ENCODE measurements at regions not wholly inside any gene's neighbourhood (a gene's known extent, or its start where the extent isn't known, plus 50 kb on each side); places are given as distances from the start of the nearest gene placed in this dataset.

- DNase-seq (ENCODE audit: extremely low spot score, insufficient read length, low read depth) (no peak), FAIRE-seq (no peak)
Observed at GRCh38 chr12:98431089-98431488, 84.3 kb upstream of the TMPO start.

GRCh38 chr12:98437166-98437565 is 78.2 kb upstream of the TMPO start:
- no peak for FAIRE-seq
- DNase-seq (ENCODE audit: extremely low spot score, insufficient read length, low read depth), result no peak

GRCh38 chr12:98437806-98438595 is 77.4 kb upstream of the TMPO start:
- DNase-seq (ENCODE audit: extremely low spot score, insufficient read length, low read depth) (no peak), FAIRE-seq (no peak)

GRCh38 chr12:98438656-98439230 is 76.6 kb upstream of the TMPO start:
- FAIRE-seq (no peak), DNase-seq (ENCODE audit: extremely low spot score, insufficient read length, low read depth) (no peak)

- FAIRE-seq, result no peak
- no peak for DNase-seq (ENCODE audit: extremely low spot score, insufficient read length, low read depth)
Observed at GRCh38 chr12:98439471-98439951, 75.9 kb upstream of the TMPO start.

GRCh38 chr12:98439981-98440581 is 75.3 kb upstream of the TMPO start:
- DNase-seq (ENCODE audit: extremely low spot score, insufficient read length, low read depth), result no peak
- FAIRE-seq, result no peak

GRCh38 chr12:98446060-98446459 is 69.3 kb upstream of the TMPO start:
- DNase-seq (ENCODE audit: extremely low spot score, insufficient read length, low read depth), result no peak
- no peak for FAIRE-seq

- FAIRE-seq, result no peak
- no peak for DNase-seq (ENCODE audit: extremely low spot score, insufficient read length, low read depth)
Observed at GRCh38 chr12:98446682-98447081, 68.7 kb upstream of the TMPO start.

- FAIRE-seq (no peak), DNase-seq (ENCODE audit: extremely low spot score, insufficient read length, low read depth) (no peak)
Observed at GRCh38 chr12:98449584-98449983, 65.8 kb upstream of the TMPO start.

GRCh38 chr12:98453070-98453469 is 62.3 kb upstream of the TMPO start:
- FAIRE-seq (no peak), DNase-seq (ENCODE audit: extremely low spot score, insufficient read length, low read depth) (no peak)

GRCh38 chr12:98453492-98453891 is 61.9 kb upstream of the TMPO start:
- DNase-seq (ENCODE audit: extremely low spot score, insufficient read length, low read depth), result no peak
- no peak for FAIRE-seq

GRCh38 chr12:98456041-98456440 is 59.3 kb upstream of the TMPO start:
- FAIRE-seq (no peak), DNase-seq (ENCODE audit: extremely low spot score, insufficient read length, low read depth) (no peak)

- DNase-seq (ENCODE audit: extremely low spot score, insufficient read length, low read depth) (no peak), FAIRE-seq (no peak)
Observed at GRCh38 chr12:98456576-98457573, 58.5 kb upstream of the TMPO start.

- no peak for DNase-seq (ENCODE audit: extremely low spot score, insufficient read length, low read depth)
- FAIRE-seq, result no peak
Observed at GRCh38 chr12:98464190-98464589, 51.2 kb upstream of the TMPO start.

- DNase-seq (ENCODE audit: extremely low spot score, insufficient read length, low read depth), result no peak
- no peak for FAIRE-seq
Observed at GRCh38 chr12:98465505-98465904, 49.9 kb upstream of the TMPO start.

Measured in GM18507 (cell line).